CD14-positive monocyte (primary cell): ENCODE measurements at regions not wholly inside any gene's neighbourhood (a gene's known extent, or its start where the extent isn't known, plus 50 kb on each side); places are given as distances from the start of the nearest gene placed in this dataset.

Source experiments
- DNase-seq, 3 donors: peaks; one replicate each; pipeline ENCODE4 v3.0.0-alpha.2; 2011 to 2022
- H2AFZ ChIP-seq: 2 replicates; pipeline ENCODE4 v1.6.0; 2012; ENCODE audit warnings: mild to moderate bottlenecking, low read depth, low read length, inconsistent platforms; ENCODE audit not compliant: insufficient read depth, poor library complexity, severe bottlenecking
- H3K27ac ChIP-seq, 2 donors: 1 replicate in 1 of 2; 2 replicates in 1 of 2; pipeline ENCODE4 v1.5.1; 2012 to 2013; ENCODE audit warnings: low read length in 2 of 2, control low read depth in 1 of 2, inconsistent platforms in 1 of 2, low read depth in 1 of 2, mild to moderate bottlenecking in 1 of 2
- H3K27me3 ChIP-seq, 2 donors: one replicate each; pipeline versions ENCODE4 v1.6.0 to v1.6.1; 2011 to 2013; ENCODE audit warnings: low read length in 2 of 2; ENCODE audit not compliant: control insufficient read depth in 2 of 2, insufficient read depth in 2 of 2
- H3K36me3 ChIP-seq, 2 donors: replicated peaks in 1 of 2; 1 replicate in 1 of 2; 2 replicates in 1 of 2; pipeline versions ENCODE4 v1.5.1 to v1.6.1; 2012 to 2013; ENCODE audit warnings: low read length in 2 of 2, control low read depth in 1 of 2, inconsistent platforms in 1 of 2, mild to moderate bottlenecking in 1 of 2; ENCODE audit not compliant: insufficient read depth in 2 of 2, control insufficient read depth in 1 of 2
- H3K4me1 ChIP-seq, 2 donors: 1 replicate in 1 of 2; 2 replicates in 1 of 2; pipeline versions ENCODE4 v1.5.1 to v1.6.1; 2012 to 2013; ENCODE audit warnings: low read length in 2 of 2, control low read depth in 1 of 2, inconsistent platforms in 1 of 2, mild to moderate bottlenecking in 1 of 2, moderate library complexity in 1 of 2; ENCODE audit not compliant: insufficient read depth in 2 of 2, control insufficient read depth in 1 of 2
- H3K4me2 ChIP-seq: replicated peaks from 2 replicates; pipeline ENCODE3; 2012; ENCODE audit warnings: low read length, moderate library complexity, mild to moderate bottlenecking; ENCODE audit not compliant: poor library complexity, severe bottlenecking; ENCODE audit errors: extremely low read depth
- H3K4me3 ChIP-seq, 3 experiments: fragments of 200-600 bp in 1 of 3; sonication (generic) in 1 of 3; replicated peaks in 1 of 3; 1 replicate in 2 of 3; 2 replicates in 1 of 3; pipeline ENCODE4 v1.5.1; 2011 to 2013; ENCODE audit warnings: low read length in 3 of 3, mild to moderate bottlenecking in 3 of 3, control low read depth in 2 of 3, low read depth in 2 of 3, inconsistent platforms in 1 of 3, moderate library complexity in 1 of 3
- H3K79me2 ChIP-seq: 2 replicates; pipeline ENCODE4 v1.6.0; 2012; ENCODE audit warnings: mild to moderate bottlenecking, control low read depth, inconsistent platforms, low read length, moderate library complexity; ENCODE audit not compliant: insufficient read depth
- H3K9ac ChIP-seq: 2 replicates; pipeline ENCODE4 v1.6.0; 2017; ENCODE audit warnings: low read length, mild to moderate bottlenecking; ENCODE audit not compliant: insufficient read depth, poor library complexity, severe bottlenecking
- H3K9me3 ChIP-seq, 2 donors: replicated peaks in 1 of 2; 1 replicate in 1 of 2; 2 replicates in 1 of 2; pipeline versions ENCODE4 v1.5.1 to v1.6.1; 2012 to 2013; ENCODE audit warnings: low read length in 2 of 2, control low read depth in 1 of 2; ENCODE audit not compliant: control insufficient read depth in 1 of 2, insufficient read depth in 1 of 2
- H4K20me1 ChIP-seq: 2 replicates; pipeline ENCODE4 v1.6.0; 2012; ENCODE audit warnings: mild to moderate bottlenecking, low read length, control low read depth, moderate library complexity; ENCODE audit not compliant: insufficient read depth
- H3K27ac Mint-ChIP-seq, 7 donors: one replicate each; pipeline ENCODE4 v1.8.0; 2020; ENCODE audit warnings: mild to moderate bottlenecking in 7 of 7, mixed read lengths in 7 of 7, moderate library complexity in 6 of 7, inconsistent platforms in 2 of 7
- H3K27me3 Mint-ChIP-seq, 3 donors: one replicate each; pipeline ENCODE4 v1.8.0; 2021 to 2022; ENCODE audit warnings: low read depth in 3 of 3, mild to moderate bottlenecking in 3 of 3, mixed read lengths in 3 of 3, moderate library complexity in 3 of 3, inconsistent platforms in 1 of 3
- H3K36me3 Mint-ChIP-seq, 2 donors: one replicate each; pipeline ENCODE4 v1.8.0; 2020; ENCODE audit warnings: mixed read lengths in 2 of 2, inconsistent platforms in 1 of 2, mild to moderate bottlenecking in 1 of 2
- H3K4me1 Mint-ChIP-seq: one replicate; pipeline ENCODE4 v1.8.0; 2020; ENCODE audit warnings: mild to moderate bottlenecking, mixed read lengths
- H3K4me3 Mint-ChIP-seq, 2 donors: one replicate each; pipeline ENCODE4 v1.8.0; 2020; ENCODE audit warnings: mild to moderate bottlenecking in 2 of 2, mixed read lengths in 2 of 2, moderate library complexity in 1 of 2
- H3K9me3 Mint-ChIP-seq, 7 donors: one replicate each; pipeline ENCODE4 v1.8.0; 2020 to 2022; ENCODE audit warnings: mixed read lengths in 7 of 7, mild to moderate bottlenecking in 6 of 7, moderate library complexity in 6 of 7, inconsistent platforms in 2 of 7
- WGBS: methylation state at CpG from one replicate; pipeline ENCODE4 v1.1.5; 2013; ENCODE audit warnings: missing lambda C conversion rate; ENCODE audit not compliant: insufficient coverage; 5-methylcytosine and 5-hydroxymethylcytosine counted together
- intact Hi-C, 2 donors: fragments of 100-400 bp; cut with micrococcal nuclease; formaldehyde crosslinking; loops; one replicate each; pipeline versions ENCODE4 v1.15.0 to v1.15.1; 2023
- TF ChIP-seq, protein P1 (sequence below): fragments of 200-600 bp; IDR thresholded peaks from one replicate; pipeline ENCODE4 v1.8.0; 2022; ENCODE audit warnings: antibody characterized with exemption, mild to moderate bottlenecking

DNA sequence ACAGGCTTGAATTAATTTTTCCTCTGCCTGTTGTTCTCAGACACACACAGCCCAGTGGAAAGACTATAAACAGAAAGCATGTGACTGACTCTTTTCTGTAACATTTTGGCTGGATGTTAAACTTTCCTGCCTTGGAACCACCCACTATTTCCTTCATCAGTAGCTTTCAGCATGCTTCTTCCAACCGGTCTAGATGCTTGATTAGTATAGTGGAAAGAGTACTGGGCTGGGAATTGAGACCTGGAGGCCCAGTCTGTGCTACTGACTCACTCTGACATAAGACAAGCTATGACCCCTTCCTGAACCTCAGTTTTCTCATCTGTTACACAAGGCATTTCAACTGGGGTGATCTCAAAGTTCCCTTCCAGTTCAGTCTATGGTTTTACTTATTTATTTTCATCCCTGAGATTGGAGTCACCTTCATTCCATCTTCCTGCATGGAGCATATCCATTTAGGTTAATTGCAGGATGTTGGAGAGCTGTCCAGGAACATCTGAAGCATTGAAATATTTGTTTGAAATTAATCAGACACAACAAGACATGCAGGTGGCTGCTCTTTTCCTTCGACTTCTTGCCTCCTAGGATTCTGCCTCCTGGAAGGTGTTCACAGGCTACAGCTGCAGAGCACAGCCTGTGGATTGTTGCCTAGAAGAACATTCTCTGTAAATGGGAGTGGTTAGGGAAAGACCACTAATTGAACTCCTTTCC, 173.4 kb downstream of the RTL9 start:
- Histone ChIP-seq H4K20me1 (no peaks in the 10 kb centered on the region), H2AFZ (no peak overlapping the region), H3K36me3 (no peaks in the 10 kb centered on the region), H3K4me1 (peaks cover 0 to 4% of the 10 kb centered on the region in 2 donors), H3K9me3 (no peaks in the 10 kb centered on the region), H3K4me3 (no peak overlapping the region), H3K27me3 (no peaks in the 10 kb centered on the region), H3K9ac (no peak overlapping the region), H3K79me2 (no peaks in the 10 kb centered on the region), H3K4me2 (no peak overlapping the region), H3K27ac (no peak overlapping the region)
- H3K4me1 Mint-ChIP-seq, result peaks cover 8% of the 10 kb centered on the region
- intact Hi-C loops, result no loop called here
- H3K9me3 Mint-ChIP-seq, result peaks cover 0 to 4% (median 0%) of the 10 kb centered on the region in 7 donors
- H3K27me3 Mint-ChIP-seq, result peaks cover 0 to 10% (median 1%) of the 10 kb centered on the region in 3 donors
- no peak overlapping the region for H3K4me3 Mint-ChIP-seq
- DNase-seq, result no peak
- no peaks in the 10 kb centered on the region for H3K36me3 Mint-ChIP-seq
- no CpG with 5 or more reads among the region's 2 CpGs for WGBS
- TF ChIP-seq, protein P1, sequence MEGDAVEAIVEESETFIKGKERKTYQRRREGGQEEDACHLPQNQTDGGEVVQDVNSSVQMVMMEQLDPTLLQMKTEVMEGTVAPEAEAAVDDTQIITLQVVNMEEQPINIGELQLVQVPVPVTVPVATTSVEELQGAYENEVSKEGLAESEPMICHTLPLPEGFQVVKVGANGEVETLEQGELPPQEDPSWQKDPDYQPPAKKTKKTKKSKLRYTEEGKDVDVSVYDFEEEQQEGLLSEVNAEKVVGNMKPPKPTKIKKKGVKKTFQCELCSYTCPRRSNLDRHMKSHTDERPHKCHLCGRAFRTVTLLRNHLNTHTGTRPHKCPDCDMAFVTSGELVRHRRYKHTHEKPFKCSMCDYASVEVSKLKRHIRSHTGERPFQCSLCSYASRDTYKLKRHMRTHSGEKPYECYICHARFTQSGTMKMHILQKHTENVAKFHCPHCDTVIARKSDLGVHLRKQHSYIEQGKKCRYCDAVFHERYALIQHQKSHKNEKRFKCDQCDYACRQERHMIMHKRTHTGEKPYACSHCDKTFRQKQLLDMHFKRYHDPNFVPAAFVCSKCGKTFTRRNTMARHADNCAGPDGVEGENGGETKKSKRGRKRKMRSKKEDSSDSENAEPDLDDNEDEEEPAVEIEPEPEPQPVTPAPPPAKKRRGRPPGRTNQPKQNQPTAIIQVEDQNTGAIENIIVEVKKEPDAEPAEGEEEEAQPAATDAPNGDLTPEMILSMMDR, result no peak
- H3K27ac Mint-ChIP-seq, result no peak overlapping the region

DNA sequence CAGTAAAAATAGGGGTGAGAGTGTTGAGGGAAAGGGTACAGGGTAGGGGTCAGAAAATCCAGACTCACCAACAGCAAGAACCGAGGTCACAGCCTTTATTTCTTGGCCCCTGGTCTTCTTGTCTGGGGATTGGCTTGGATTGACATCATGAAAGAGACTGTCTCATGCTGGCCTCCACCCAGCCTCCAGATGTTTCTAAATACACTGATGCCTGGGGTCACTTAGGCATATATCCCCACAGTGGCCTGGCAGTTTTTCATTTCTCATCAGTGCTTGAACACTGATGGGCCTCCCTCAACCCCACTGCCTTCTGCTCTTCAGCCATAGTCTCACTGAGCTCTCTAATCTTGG, 173.9 kb downstream of the RTL9 start:
- Histone ChIP-seq H3K27ac (no peak overlapping the region), H3K4me3 (no peak overlapping the region)
- no CpG with 5 or more reads among the region's 1 CpG for whole genome bisulfite sequencing

More for the DNA sequence above, 173.9 kb downstream of the RTL9 start:
- Mint-ChIP-seq H3K4me1 (peaks cover 8% of the 10 kb centered on the region), H3K4me3 (no peak overlapping the region), H3K27me3 (peaks cover 0 to 10% (median 1%) of the 10 kb centered on the region in 3 donors), H3K9me3 (peaks cover 0 to 4% (median 0%) of the 10 kb centered on the region in 7 donors), H3K27ac (no peak overlapping the region), H3K36me3 (no peaks in the 10 kb centered on the region)
- Histone ChIP-seq H3K9me3 (no peaks in the 10 kb centered on the region), H3K4me1 (peaks cover 0 to 4% of the 10 kb centered on the region in 2 donors), H3K9ac (no peak overlapping the region), H2AFZ (no peak overlapping the region), H3K4me2 (no peak overlapping the region), H3K79me2 (no peaks in the 10 kb centered on the region), H3K36me3 (no peaks in the 10 kb centered on the region), H3K27me3 (no peaks in the 10 kb centered on the region), H4K20me1 (no peaks in the 10 kb centered on the region)
- TF ChIP-seq, protein P1, result no peak
- intact Hi-C loops, result no loop called here
- DNase-seq, result no peak
